DND-41 (cell line): ENCODE measurements at regions not wholly inside any gene's neighbourhood (a gene's known extent, or its start where the extent isn't known, plus 50 kb on each side); places are given as distances from the start of the nearest gene placed in this dataset.

Source experiments
- ATAC-seq: fragments of 200-7000 bp; cut with Tn5 transposase; 3 replicates; pipeline ENCODE4 v1.9.1; 2021; ENCODE audit warnings: low read depth; ENCODE audit not compliant: insufficient read depth
- DNase-seq: peaks from one replicate; pipeline ENCODE4 v3.0.0-alpha.2; 2020
- H2AFZ ChIP-seq: 2 replicates; pipeline ENCODE4 v1.6.0; 2012; ENCODE audit warnings: low read depth, low read length
- H3K27ac ChIP-seq: 2 replicates; pipeline ENCODE4 v1.5.1; 2012; ENCODE audit warnings: low read length, inconsistent platforms
- H3K27me3 ChIP-seq: fragments of 200-600 bp; sonication (generic); 2 replicates; pipeline ENCODE4 v1.6.0; 2012; ENCODE audit warnings: low read length, mild to moderate bottlenecking, inconsistent platforms; ENCODE audit not compliant: insufficient read depth, poor library complexity
- H3K36me3 ChIP-seq: 2 replicates; pipeline ENCODE4 v1.5.1; 2012; ENCODE audit warnings: low read length, inconsistent platforms; ENCODE audit not compliant: insufficient read depth
- H3K4me1 ChIP-seq: 2 replicates; pipeline ENCODE4 v1.5.1; 2012; ENCODE audit warnings: mild to moderate bottlenecking, low read length; ENCODE audit not compliant: insufficient read depth
- H3K4me2 ChIP-seq: 2 replicates; pipeline ENCODE4 v1.6.0; 2012; ENCODE audit warnings: mild to moderate bottlenecking, moderate library complexity, low read length, inconsistent platforms; ENCODE audit not compliant: insufficient read depth
- H3K4me3 ChIP-seq, 2 experiments: fragments of 200-600 bp in 1 of 2; shearing (Covaris generic) in 1 of 2; 2 replicates each; pipeline ENCODE4 v1.5.1; 2012 to 2016; ENCODE audit warnings: inconsistent platforms in 2 of 2, low read length in 2 of 2, mild to moderate bottlenecking in 2 of 2, low read depth in 1 of 2, moderate library complexity in 1 of 2
- H3K79me2 ChIP-seq: 2 replicates; pipeline ENCODE4 v1.6.0; 2012; ENCODE audit warnings: low read length, inconsistent platforms; ENCODE audit not compliant: insufficient read depth
- H3K9ac ChIP-seq: 2 replicates; pipeline ENCODE4 v1.6.0; 2012; ENCODE audit warnings: low read depth, mild to moderate bottlenecking, inconsistent platforms, low read length, moderate library complexity
- H3K9me3 ChIP-seq: 2 replicates; pipeline ENCODE4 v1.5.1; 2012; ENCODE audit warnings: low read length, moderate library complexity, mild to moderate bottlenecking, inconsistent platforms; ENCODE audit not compliant: insufficient read depth, severe bottlenecking
- H4K20me1 ChIP-seq: 2 replicates; pipeline ENCODE4 v1.6.0; 2012; ENCODE audit warnings: low read length; ENCODE audit not compliant: insufficient read depth
- EZH2 ChIP-seq: IDR thresholded peaks from 3 replicates; pipeline ENCODE4 v1.6.1; 2012; ENCODE audit warnings: borderline replicate concordance, low read depth, mild to moderate bottlenecking, moderate library complexity, low read length, inconsistent platforms; ENCODE audit not compliant: severe bottlenecking
- TF ChIP-seq, protein P1 (sequence below): IDR thresholded peaks from 2 replicates; pipeline ENCODE4 v1.5.1; 2012; ENCODE audit warnings: borderline replicate concordance, low read length, moderate library complexity, mild to moderate bottlenecking; ENCODE audit not compliant: poor library complexity, severe bottlenecking; ENCODE audit errors: extremely low read depth

DNA sequence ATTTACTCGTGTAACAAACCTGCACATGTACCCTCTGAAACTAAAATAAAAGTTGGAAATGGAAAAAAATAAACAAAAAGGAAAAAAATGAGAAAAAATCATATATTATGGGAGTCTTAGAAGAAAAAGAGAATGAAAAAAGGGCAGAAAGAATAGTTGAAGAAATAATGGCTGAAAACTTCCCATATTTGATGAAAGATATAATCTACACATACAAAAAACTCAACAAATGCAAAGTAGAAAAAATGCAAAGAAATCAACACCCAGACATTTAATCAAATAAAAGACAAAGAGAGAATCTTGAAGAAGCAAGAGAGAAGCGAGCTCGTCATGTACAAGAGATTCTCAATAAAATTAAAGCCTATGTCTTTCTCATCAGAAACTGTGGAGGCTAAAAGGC, 73.8 kb downstream of the SLC25A46 start:
- no peak for ATAC-seq
- Histone ChIP-seq H4K20me1 (no peaks in the 10 kb centered on the region), H3K79me2 (no peaks in the 10 kb centered on the region)

DNA sequence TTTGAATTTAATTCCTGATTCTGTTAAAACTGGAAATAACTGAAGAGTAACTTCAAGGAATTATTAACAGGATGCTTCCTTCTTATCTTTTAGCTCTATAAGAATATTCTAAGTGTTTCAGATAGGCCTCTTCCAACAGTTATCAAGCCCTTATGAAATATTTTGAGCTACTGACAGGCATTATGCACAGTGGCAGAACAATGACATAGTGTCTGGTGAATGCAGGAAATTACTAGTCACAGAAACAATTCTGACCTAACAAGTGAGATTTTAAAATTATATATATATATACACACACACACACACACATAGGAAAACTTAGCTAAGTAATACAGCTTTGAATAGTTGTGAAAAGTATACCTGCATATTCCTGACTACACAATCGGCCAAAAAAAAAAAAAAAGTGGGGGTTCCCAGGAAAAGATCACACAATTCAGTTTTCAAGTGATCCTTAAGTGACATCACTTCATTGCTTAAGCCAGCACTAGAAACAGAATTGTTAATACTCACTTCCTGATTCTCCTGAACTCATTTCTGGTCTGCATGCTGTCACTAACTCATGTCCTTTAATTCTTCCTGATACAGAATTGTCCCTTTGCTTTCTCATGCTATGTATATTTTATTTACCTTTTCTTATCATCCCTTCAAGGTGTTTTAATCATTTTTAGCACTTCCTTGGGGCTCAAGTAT, 77.3 kb downstream of the SLC25A46 start:
- Histone ChIP-seq H4K20me1 (no peaks in the 10 kb centered on the region), H3K79me2 (no peaks in the 10 kb centered on the region), H3K36me3 (no peaks in the 10 kb centered on the region), H3K4me2 (no peak overlapping the region), H3K4me1 (no peaks in the 10 kb centered on the region), H3K27ac (no peak overlapping the region), H3K9me3 (peaks cover 3% of the 10 kb centered on the region), H3K9ac (no peak overlapping the region), H3K4me3 (no peak overlapping the region), H2AFZ (no peak overlapping the region), H3K27me3 (no peaks in the 10 kb centered on the region)
- no peak for DNase-seq
- TF ChIP-seq, protein P1, sequence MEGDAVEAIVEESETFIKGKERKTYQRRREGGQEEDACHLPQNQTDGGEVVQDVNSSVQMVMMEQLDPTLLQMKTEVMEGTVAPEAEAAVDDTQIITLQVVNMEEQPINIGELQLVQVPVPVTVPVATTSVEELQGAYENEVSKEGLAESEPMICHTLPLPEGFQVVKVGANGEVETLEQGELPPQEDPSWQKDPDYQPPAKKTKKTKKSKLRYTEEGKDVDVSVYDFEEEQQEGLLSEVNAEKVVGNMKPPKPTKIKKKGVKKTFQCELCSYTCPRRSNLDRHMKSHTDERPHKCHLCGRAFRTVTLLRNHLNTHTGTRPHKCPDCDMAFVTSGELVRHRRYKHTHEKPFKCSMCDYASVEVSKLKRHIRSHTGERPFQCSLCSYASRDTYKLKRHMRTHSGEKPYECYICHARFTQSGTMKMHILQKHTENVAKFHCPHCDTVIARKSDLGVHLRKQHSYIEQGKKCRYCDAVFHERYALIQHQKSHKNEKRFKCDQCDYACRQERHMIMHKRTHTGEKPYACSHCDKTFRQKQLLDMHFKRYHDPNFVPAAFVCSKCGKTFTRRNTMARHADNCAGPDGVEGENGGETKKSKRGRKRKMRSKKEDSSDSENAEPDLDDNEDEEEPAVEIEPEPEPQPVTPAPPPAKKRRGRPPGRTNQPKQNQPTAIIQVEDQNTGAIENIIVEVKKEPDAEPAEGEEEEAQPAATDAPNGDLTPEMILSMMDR = no peak
- TF ChIP-seq EZH2 = no peak
- ATAC-seq = no peak

More for the DNA sequence above, 73.8 kb downstream of the SLC25A46 start:
- no peak overlapping the region for H3K27ac ChIP-seq
- H2AFZ ChIP-seq = no peak overlapping the region
- H3K9ac ChIP-seq = no peak overlapping the region
- no peaks in the 10 kb centered on the region for H3K27me3 ChIP-seq
- DNase-seq = no peak
- H3K9me3 ChIP-seq = peaks cover 3% of the 10 kb centered on the region
- no peaks in the 10 kb centered on the region for H3K4me1 ChIP-seq
- H3K4me2 ChIP-seq = no peak overlapping the region
- no peak for TF ChIP-seq EZH2
- TF ChIP-seq, protein P1 = no peak
- H3K4me3 ChIP-seq = no peak overlapping the region
- no peaks in the 10 kb centered on the region for H3K36me3 ChIP-seq

DNA sequence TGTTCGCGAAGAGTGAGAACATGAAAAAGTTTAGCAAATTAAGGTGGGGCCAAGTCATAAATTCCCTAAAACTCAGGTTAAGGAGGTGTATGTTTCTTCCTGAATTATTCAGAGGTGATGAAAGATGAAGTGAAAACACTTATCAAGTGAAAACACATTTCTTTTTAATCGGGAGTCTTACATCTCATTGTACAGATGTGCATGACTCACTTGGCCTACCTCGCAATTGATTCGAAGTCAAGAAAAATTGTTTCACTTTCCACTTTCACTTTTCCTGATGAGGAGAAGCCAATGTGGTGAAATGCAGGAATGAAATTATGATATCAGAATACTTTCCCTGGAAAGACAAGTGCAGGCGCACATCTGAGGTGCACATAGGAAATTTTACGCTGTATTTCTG, 78.7 kb downstream of the SLC25A46 start:
- Histone ChIP-seq H4K20me1 (no peaks in the 10 kb centered on the region), H3K9ac (no peak overlapping the region), H3K4me3 (no peak overlapping the region), H3K4me2 (no peak overlapping the region), H3K27me3 (no peaks in the 10 kb centered on the region), H3K9me3 (no peaks in the 10 kb centered on the region), H3K36me3 (no peaks in the 10 kb centered on the region), H2AFZ (no peak overlapping the region), H3K4me1 (no peaks in the 10 kb centered on the region), H3K27ac (no peak overlapping the region), H3K79me2 (no peaks in the 10 kb centered on the region)
- no peak for TF ChIP-seq EZH2
- TF ChIP-seq, protein P1 = no peak
- DNase-seq = no peak
- ATAC-seq = no peak
